Daoy (cell line): ENCODE measurements at regions not wholly inside any gene's neighbourhood (a gene's known extent, or its start where the extent isn't known, plus 50 kb on each side); places are given as distances from the start of the nearest gene placed in this dataset.
"Not testable (repeated sequence)": the region's sequence is repeated elsewhere in the genome, so short reads cannot be mapped to it uniquely, and the experiment has no call there.

Experiments
- DNase-seq: peaks from one replicate; pipeline ENCODE4 v3.0.0-alpha.2; 2015; ENCODE audit warnings: low read depth

DNA sequence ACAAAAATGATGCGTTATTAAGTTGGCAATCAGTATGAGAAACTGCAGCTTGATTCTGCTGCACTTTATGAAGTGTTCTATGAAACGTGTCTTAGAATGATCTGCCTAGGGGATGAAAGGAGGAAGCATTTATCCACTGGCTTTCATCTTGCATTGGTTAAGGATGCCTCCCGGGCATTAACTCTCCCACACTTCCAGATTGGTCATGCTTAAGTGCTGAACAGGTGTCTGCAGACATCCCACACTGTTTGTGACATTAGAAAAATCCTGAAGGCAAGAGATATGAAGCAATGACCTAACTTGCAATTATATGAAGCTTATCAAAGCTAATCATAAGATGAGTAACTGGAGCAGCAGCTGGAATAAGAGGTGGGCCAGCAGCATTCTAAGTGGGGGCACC is 437.3 kb downstream of the NSUN3 start:
- no peak for DNase-seq

DNA sequence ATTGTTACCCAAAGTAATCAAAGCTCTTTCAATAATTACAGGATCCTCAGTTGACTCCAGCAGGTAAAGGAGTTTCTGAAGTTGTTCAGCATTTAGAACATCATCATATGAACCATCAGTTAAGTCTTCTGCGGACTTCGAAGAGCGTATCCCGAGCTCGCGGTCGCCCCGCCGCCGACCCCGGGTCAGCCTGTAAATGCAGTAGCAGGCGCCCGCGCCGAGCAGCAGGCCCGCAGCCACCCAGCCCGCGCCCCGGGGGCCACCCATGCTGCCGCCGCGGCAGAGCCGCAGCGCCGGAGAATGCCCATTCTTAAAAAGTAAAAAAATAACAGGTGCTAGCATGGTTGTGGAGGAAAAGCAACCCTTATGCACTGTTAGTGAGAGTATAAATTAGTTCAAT is 444.5 kb downstream of the NSUN3 start:
- DNase-seq = not testable (repeated sequence)

DNA sequence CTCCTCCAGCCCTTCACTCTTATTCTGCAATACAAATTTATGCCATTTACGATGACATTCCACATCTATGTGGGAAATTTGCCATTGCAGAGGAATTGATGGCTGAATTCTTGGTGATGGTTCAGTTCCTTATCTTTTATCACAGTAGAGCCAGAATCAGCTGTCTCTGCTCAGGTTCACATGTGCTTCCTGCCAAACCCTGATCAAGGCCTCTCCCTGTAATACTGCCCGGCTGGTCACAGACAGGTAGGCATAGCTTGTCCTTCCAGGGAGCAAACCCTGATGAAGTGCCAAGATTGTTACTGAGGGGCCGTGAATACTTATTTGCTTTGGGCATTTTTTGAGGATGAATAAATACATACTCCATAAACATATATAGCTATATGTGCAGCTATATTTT is 450.0 kb downstream of the NSUN3 start:
- no peak for DNase-seq

DNA sequence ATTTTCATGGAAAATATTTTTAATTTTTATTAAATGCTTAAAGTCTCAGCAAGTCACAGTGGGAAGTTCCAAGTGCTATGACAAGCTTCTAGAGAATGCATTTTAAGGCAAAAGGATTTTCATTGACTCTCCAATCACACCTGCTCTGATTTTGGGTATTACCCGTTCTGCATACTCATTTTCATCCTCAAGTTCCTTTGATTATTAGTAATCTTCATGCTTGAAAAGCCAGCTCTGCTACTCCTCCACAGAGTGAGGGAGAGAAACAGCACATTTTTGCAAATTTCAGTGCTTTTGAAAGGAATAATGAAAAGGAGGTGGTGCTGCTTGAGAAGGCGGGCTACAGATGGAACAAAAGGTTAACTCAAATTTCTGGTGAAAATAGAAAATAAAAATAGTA is 450.7 kb downstream of the NSUN3 start:
- no peak for DNase-seq

DNA sequence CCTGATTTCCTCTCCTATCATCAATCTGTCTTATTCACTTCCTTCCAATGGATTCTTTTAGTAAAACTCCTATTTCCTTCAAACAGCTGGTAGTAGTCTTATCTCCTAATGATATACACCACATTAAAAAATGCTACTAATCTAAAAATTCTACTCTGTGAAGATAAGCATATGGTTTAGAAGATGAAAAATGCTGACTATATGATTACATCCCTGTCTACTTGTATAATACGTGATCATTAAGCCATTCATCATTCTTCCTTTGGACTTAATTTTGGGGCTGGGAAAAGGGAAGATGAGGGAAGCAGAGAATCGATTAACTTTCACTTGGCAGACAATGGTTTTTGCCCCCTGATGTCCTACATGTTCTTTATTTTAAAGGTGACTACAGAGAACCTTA is 453.1 kb downstream of the NSUN3 start:
- no peak for DNase-seq

DNA sequence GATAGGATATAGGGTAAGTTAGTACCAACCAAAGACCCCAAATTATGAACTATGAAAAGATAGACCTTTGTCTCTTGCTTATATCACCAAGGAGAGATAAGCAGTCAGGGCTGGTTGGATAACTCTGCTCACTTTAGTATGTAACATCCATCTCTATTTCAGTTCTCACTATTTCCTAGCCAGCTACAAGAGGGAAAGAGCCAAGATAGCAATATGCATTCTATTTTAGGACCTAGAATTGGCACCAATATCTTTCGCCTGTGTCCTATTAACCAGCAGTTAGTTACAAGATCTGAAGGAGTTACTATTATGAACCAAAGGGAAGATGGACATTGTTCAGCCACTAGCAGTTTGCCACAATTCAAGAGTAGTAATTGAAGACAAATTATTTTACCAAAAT is 457.5 kb downstream of the NSUN3 start:
- DNase-seq = no peak

DNA sequence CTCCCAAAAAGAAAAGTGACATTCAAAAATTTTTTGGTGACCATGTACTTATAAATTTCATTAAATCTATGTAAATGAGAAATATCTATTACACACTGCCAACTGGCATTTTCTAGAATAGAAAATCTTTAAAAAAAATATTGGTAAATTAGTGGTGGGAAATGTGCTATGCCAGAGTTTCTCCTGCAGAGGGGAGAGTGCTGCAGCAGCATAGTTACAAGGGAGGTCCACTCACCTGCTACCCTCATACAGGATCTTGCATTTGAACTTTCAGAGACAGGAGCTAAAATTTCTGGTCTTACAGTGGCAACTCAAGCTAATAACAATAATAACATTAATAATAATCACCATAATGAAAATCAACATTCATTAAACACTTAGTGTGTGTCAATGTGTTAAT is 459.6 kb downstream of the NSUN3 start:
- DNase-seq = no peak

DNA sequence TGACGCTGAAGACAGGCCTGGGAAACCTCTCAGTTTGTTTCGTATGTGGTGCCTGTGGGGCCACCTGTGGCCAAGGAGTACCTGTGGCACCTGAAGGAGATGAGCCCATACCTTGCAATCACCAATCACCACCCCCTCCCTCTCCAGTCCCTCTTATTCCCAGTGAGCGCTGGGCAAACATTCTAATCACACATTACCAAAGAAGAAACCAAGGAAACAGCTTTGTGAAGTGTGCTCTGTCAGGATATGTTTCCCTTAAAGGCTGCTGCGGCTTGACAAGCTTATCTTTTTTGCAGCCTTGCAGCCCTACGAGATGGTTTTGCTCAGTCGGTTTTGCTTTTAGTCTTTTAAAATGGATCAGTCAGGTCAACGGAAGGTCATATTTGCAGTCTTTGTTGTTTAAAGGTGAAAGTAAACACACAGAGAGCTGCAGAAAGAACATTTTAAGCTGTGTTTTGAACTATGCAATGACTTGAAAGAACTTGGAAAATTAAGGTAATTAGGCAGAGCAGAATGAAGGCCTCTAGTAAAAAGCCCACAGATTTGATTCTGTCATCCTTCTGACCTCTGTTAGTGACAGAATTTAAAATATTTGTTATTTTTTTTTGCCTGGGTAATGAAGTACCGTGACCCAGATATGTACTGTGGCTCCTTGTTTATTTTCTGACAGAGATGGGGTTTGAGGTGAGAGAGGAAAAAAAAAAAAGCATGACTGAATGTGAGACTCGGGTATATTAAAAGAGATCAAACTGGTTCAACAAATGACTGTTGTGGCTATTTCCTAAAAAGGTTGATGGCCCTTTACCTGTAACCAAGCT is 461.4 kb downstream of the NSUN3 start:
- DNase-seq = no peak

DNA sequence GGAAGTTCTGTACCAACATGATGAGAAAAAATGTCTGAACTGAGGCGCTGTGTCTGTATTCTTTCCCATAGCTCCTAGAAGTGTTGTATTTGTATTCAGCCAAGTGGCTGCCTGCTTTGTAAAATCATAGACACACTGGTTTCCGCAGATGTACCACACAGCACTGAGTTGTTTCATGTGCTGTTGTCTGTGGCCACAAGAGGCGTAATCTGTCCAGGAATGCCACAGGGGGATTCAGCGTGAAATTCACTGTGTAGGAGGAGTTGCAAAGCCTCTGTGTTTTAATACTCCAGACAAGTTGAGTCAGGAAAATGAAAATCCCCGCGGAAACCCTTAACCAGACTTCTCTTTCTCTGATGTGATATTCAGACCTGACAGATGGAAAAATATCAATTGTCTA is 462.2 kb downstream of the NSUN3 start:
- DNase-seq = no peak

DNA sequence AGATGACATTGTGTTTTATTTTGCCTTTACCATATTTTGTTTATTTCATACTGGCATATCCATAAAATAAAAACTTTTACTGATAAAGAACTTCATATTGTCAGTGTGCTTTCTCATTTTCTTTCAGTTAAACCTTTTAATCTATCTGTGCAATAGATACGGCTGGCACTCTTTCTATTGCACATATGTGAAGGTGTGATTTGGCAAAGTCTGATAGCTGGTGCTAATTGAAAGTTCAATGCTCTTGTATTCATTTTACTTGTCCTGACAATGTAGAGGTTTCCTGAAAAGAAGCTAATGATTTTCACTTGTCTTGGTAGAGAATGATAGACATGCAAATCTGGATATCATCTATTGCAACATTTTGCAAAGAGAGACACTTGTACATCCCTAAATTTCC is 467.0 kb downstream of the NSUN3 start:
- DNase-seq = no peak

DNA sequence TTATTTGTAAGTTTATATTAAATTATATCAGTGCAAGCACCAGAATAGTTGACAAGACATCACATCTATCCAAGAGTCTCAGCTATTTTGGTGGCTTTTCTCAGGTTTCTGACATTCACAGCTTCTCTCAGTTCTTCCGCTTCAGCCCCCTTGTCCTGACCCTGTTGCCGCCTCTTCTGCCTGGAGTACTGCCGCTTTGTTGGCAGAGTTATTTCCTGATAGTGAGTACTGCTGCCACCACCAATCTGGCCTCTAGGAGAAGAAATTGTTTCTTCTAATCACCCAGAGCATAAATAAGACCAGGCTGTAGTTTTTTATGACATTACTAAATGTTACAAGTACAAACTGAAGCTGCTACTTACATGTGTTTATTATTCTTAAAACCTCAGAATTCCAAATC is 470.1 kb downstream of the NSUN3 start:
- no peak for DNase-seq

DNA sequence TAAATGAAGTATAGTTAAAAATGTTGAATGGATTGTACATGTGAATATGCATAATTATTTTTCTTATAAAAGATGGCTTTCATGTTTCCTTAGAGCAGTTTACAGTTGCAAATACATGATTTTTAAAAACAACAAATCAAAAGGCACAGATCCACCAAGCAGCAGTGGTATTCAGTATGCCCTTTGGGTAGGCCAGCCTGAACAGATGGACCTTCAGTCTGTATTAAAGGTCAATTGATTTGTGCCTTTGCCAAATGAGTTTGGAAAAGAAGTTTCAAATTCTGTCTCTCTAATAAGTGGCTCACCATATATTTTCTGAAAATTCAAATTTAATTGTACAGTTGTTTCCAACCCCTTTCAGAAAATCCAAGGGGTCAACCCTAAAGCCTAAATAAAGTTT is 477.1 kb downstream of the NSUN3 start:
- DNase-seq = no peak

DNA sequence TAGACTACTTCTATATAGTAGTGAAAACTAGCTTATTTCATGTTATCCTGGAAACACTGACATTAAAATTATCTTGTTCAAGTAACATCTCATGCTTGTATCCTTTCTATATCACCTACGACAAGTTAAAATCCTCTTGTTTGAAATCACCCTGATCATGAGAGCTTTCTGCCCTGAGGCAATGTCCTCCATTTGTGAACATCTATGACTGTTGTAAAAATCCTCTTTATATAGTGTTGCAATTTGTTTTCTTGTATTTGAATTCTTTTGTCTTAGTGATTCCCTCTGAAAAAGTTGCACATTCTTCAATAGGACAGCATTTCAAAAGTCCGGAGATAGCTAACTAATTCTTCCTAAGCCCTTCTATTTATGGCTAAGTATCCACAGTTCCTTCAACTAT is 480.3 kb downstream of the NSUN3 start:
- DNase-seq = no peak

DNA sequence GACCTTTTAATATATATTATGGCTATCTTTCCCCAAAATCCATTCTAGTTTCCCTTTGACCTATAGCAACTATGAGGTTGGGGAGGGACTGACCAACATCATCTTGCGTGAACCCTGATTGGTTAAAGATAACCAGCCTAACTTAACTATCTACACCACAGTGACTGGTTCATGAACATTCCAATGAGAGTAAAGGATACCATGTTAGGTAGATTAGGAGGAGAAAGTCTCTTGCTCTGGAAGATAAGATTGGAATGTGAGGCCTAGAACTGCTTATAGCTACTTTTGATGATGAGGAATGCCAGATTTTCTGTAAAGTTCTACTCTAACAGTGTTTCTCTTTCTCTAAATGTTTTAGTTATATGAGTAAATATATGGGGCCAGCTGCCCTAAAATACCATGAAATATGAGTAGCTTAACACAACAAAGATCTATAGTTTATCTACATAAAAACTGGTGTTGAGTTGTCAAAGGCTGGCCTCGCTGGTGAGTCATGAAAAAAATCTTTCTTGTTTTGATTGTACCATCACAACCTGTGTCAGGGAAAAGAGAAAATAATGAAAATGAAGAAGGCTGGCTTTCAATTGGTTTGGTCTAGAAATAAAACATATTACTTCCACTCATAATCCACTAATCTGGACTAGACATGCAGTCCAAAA is 481.4 kb downstream of the NSUN3 start:
- DNase-seq = no peak

DNA sequence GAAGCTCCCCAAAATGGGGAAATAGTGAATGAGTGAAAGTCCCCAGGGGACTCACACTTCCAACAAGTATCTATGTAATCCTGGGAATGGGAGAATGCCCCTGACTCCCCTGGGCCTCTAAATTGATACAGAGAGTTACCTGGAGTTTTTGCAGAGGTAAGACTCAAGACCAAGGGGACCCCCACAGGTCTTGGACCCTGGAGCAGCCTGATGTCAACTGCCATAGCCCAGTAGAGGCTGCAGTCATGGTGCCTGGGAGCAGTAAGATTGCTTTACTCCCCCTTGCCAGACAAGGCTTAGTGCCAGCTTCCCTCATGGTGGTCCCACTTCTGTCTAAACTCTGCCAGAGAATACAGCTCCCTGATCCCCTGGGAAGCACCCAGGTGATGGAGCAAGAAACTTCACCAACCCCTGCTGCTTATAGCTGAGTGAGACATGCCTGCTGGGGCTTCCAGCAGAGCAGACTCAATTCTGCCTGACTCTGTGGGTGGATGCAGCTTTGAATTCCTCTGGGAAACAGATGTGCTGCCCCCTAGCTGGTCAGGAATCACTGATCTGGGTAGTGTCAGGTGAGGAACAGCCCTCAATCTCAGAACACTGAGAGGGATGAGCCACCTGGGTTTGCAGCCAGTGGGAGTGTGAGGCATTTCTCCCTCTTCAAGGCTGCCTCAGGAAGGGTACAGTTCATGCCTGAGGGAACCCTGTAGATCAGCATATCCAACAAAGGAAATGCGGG is 485.9 kb downstream of the NSUN3 start:
- no peak for DNase-seq

DNA sequence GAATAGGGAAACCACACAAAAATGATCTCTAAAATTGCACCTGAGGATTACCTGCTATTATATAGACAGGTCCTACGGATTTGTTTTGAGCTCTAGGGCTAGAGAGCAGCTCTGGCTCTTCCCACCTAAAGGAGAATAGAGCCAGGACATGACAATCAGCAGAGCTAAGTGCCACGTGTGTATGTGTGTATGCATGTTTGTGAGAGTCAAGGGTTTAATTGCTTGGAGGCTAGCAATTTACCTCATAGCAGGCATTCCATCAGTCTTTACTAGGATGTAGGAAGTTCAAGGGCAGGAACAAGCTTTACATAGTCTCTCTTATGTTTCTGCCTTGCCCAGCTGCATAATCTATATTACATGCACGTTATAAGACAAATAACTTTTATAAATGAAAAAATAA is 498.2 kb downstream of the NSUN3 start:
- DNase-seq = no peak

DNA sequence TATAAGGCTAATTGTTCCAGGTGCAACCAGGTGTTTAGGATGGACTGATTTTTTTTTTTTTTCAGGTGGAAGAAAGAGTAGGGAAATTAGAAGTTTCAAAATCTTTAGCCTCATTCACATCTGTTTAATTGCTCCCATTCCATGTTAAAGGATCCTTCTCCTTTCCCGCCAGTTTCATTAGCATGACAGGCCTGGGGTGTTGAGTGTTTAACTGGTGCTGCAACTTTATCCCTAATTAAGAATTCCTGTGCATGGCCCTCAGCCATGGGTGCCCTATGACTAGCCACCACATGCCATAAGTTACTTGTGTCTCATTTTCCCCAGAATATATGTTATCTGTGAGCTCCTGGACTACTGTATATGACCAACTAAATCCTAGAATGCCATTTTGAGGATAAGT is 501.4 kb downstream of the NSUN3 start:
- no peak for DNase-seq

DNA sequence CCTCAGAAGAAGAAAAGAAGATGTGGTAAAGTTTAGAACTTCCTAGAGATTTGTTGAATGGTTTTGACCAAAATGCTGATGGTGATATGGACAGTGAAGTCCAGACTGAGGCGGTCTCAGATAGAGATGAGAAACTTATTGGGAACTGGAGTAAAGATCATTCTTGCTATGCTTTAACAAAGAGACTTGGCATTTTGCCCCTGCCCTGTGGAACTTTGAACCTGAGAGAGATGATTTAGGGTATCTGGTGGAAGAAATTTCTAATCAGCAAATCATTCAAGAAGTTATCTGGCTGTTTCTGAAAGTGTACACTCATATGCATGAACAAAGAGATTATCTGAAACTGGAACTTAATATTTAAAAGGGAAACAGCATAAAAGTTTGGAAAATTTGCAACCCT is 505.2 kb downstream of the NSUN3 start:
- no peak for DNase-seq

DNA sequence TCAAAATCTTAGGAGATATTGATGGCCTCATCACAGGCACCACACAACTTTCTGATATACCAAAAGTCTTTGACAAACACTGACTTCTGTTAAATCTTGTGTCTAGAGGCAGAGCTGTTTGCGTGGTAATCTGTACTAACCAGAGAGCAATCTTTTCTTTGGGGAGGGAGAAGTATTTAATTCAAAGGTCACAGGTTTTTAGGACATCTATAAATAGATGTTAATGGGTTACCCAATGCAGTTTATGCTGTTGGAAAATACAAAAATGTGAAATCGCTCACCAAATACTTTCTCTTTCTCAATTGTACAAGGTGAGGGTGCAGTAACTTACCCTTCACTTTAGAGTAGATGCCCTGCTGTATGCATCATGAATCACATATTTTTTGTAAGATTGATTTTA is 510.5 kb downstream of the NSUN3 start:
- DNase-seq = no peak

DNA sequence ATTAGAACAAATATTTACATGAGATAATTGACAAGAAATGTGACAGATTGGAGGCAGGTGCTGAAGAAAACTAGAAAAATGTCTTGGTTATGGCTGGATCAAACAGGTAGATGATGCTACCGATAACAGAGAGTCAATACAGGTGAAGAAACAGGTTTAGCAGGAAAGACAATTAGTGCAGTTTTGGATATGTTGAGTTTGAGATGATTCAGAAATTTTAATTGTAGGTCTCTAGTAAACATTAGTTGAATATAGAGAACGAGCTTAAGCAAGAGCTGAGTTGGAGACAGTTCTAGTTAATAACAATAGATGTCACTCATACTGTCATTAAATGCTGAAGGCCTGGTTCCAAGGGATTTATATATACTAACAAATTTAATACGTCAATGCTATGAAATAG is 524.4 kb downstream of the NSUN3 start:
- no peak for DNase-seq

DNA sequence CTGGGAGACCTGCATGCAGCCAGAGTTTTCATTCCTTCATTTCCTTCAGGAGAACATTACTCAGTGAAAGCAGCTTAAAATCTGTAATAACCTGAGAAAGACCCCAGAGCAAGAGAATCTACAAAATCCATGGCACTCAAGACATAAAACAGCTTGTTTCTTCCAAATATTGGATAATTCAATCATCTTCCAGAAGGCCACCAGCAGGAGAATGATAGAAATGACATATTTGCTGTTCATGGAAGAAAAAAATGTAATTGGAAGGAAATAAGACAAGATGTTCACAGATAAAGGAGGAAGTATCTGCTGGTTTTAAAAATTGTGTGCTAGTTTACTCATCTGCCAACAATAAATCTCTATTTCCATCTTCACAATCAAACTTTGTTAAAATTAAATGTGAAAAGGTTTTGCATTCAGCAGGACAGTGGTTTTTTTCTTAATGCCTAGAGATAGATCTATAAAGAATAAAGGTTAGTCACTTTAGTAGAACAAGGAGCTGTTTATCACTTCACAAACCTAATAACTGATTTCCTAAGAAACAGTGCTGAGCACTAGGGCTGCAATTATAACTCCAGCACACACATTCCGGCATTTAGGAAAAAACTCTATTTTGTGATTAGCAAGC is 530.8 kb downstream of the NSUN3 start:
- DNase-seq = no peak

DNA sequence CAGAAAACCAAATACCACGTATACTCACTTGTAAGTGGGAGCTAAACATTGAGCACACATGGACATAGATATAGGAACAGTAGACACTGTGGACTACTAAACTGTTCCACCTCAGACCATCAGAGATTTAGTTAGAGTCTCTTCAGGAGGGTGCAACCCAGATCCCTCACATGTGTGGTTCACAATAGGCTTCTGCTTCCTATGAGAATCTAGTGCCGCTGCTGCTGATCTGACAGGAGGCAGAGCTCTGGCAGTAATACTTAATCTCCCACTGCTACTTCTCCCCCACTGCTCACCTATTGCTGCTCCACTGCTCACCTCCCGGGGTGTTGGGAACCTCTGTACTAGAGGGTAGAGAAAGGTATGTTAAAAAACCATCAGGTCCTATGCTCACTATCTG is 533.3 kb downstream of the NSUN3 start:
- no peak for DNase-seq
